GM18868 (cell line): ENCODE measurements at regions not wholly inside any gene's neighbourhood (a gene's known extent, or its start where the extent isn't known, plus 50 kb on each side); places are given as distances from the start of the nearest gene placed in this dataset.

Experiments
- ATAC-seq: cut with Tn5 transposase; IDR thresholded peaks from one replicate; pipeline ENCODE4 v1.9.1; 2021; ENCODE audit warnings: mild to moderate bottlenecking, moderate library complexity; ENCODE audit not compliant: unreplicated experiment

DNA sequence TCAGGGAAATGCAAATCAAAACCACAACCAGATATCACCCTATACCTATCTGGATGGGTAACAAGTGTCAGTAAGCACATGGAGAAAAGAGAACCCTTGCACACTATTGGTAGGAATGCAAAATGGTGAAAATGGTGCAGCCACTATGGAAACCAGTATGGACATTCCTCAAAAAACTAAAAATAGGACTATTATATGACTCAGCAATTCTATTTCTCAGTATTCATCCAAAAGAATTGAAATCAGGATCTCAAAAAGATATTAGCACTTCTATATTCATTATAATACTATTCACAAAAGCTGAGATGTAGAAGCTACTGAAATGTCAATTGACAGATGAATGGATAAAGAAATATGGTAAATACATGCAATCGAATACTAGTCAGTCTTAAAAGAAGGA lies 491.1 kb upstream of the MYT1L start:
- ATAC-seq, result no peak

DNA sequence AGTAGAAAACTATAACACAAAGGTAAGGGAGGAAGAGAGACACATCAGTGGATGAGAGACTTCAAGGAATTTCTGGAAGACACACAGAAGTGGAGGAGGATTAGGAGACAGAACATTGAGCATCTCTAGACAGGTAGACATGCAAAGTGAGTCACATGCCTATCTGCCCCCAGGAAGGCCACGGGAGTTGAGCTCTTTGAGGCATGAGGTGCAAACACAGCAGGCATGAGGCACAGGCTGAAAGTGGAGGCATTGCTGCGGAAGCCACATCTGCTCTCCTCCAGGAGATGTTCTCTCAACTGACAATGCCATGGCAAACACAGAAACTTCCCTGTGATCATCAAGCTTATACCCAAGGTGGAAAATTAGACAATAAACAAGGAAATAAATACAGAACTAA lies 481.6 kb upstream of the MYT1L start:
- ATAC-seq, result no peak

GRCh38 chr2:2812117-2812516 lies 481.0 kb upstream of the MYT1L start:
- ATAC-seq, result no peak

GRCh38 chr2:2810504-2810903 lies 479.4 kb upstream of the MYT1L start:
- ATAC-seq, result no peak

DNA sequence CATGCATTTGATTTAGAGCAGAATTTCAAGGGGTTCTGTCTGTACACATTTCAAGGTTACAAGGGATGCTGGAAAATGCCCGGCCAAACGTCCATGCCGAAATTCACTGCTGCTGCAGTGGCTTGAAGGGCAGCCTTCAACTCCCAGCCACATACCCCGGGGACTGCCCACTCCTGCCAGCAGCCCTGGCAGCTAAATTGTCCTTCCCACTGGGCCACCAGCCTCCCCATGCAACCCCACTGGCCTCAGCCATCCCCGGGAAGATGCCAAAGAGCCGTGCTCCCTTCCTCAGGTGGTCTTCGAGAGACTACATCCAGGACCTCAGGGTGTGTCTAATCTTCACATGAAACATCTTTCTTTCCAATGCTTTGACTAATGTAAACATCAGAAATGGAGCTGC lies 478.7 kb upstream of the MYT1L start:
- no peak for ATAC-seq

GRCh38 chr2:2808551-2809058 lies 477.5 kb upstream of the MYT1L start:
- ATAC-seq, result no peak

DNA sequence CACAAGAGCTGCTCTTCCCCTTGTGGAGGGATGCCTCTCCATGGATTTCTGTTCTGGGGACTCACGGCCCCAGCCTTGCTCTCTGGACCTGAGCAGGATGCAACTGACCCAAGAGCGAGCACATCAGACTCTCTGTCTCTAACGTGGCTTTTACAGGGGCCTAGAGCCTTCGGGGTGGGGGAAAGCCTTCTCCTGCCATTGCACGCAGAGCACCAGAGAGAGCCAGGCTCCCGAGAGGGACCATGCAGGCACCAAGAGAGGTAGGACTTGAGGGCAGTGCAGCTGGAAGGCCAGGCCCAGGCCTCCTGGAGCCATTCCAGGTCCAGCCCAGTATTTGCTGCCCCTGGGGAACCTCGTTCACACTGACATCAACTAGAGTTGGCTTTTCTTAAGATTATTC lies 475.6 kb upstream of the MYT1L start:
- ATAC-seq, result no peak

- no peak for ATAC-seq
Measured at GRCh38 chr2:2805263-2805662, 474.2 kb upstream of the MYT1L start.

DNA sequence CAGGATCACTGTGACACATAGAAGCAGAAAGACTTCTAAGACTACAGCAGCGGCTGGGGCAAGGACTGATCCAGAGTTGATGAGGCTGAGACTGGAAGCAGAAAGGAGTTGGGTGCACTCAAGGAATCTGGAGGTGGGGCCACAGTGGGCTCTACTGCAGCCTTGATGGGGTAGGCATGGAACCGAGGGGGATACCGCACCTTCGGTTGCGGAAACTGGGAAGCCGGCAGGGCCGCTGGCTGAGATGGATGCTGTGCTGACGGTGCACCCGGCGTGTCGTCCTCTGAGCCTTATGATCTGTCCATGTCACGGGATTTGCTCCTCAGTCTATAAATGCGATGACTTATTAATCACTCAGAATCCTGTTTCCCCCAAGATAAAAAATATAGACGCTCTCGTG lies 473.5 kb upstream of the MYT1L start:
- ATAC-seq, result no peak

DNA sequence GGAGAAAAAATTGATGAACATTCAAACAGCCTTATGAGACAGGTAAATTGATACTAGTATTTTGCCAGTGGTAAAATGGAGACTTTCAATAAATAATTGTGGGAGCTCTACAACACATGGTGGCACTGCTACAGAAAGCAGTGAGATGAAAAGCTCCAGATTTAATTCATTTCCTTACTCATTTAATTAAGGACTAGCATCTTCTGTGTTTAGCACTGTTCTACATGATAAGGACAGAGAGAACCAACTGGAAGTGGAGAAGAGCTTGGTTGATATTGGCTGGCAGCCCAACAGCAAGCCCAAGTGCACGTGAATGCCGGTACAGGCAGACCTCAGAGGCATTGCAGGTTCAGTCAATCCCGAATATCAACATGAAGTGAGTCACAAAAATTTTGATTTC lies 470.4 kb upstream of the MYT1L start:
- ATAC-seq, result no peak

- no peak for ATAC-seq
Measured at GRCh38 chr2:2800697-2801096, 469.6 kb upstream of the MYT1L start.

- ATAC-seq, result no peak
Measured at GRCh38 chr2:2800001-2800400, 468.9 kb upstream of the MYT1L start.

GRCh38 chr2:2799151-2799697 lies 468.1 kb upstream of the MYT1L start:
- ATAC-seq, result no peak

DNA sequence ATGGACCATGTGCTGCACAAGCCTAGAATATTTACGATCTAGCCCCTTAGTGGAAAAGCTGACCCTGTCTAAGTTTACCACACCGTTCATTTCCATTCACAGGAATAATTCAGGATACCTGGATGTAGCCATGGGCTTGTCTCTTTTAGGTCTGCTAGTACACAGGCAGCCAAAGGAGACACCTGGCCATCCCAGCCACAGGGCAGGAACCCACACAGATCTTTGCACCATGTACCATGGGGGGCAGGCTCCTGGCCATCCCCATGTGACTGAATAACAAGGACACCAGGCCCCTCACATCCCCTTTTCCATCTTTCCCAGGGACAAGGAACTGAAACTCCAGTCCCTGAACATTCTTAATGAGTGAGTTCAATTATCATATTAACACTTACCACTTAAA lies 467.3 kb upstream of the MYT1L start:
- no peak for ATAC-seq

DNA sequence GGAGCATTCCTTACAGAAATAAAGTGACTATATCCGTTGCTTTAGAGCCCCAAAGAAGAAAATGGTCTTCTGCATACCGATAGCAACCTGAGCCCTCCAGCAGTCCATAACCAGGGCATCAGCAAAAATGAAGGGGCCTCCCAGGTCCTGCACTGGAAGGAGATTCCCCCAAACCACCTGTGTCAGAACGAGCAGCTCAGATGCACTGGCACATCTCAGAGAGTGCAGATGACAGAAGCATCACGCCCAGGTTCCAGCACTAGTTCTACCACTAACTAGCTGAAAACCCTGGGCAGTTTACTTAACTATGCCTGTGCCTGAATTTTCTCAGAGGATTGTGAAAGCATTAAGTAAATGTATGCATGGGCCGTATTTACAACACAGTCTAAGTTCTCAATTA lies 466.7 kb upstream of the MYT1L start:
- ATAC-seq, result no peak

DNA sequence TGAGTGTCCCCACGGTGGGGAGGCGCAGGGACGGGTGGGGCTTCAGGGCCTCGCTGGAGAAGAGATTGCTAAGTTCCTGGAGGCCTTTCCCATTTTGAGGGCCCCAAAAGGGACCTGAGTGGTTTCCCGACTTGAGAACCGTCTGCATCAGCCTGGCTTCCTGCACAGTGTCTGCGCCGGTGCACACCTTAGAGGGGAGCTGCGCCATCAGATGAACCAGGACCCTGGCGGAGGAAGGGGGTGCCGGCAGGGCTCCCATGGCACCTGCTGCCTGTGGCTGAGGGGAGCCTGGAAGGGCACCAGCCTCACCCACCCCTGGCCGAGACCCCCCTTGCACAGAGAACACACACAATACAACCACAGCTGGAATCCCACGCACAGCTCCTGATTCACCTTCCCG lies 465.1 kb upstream of the MYT1L start:
- ATAC-seq, result no peak

- ATAC-seq, result no peak
Measured at GRCh38 chr2:2795438-2796091, 464.5 kb upstream of the MYT1L start.

- ATAC-seq, result no peak
Measured at GRCh38 chr2:2793925-2794560, 463.0 kb upstream of the MYT1L start.

GRCh38 chr2:2793514-2793913 lies 462.4 kb upstream of the MYT1L start:
- no peak for ATAC-seq

- no peak for ATAC-seq
Measured at GRCh38 chr2:2791606-2792005, 460.5 kb upstream of the MYT1L start.

DNA sequence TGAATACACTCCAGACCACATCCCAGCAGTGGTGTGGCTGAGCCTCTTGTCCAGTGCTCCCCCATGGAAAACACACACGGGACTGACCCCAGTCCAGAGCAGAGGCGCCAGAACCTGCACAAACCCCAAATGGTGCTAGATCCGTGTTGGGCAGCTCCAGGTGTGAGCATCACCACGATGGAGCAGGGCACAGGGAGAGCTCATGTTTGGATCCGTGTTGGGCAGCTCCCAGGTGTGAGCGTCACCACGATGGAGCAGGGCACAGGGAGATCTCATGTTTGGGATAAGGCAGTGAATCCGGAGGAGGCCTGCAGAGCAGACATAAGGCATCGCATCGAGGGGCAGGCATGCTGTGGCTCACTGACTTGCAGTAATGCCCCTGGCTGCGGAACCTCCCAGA lies 460.0 kb upstream of the MYT1L start:
- ATAC-seq, result no peak

DNA sequence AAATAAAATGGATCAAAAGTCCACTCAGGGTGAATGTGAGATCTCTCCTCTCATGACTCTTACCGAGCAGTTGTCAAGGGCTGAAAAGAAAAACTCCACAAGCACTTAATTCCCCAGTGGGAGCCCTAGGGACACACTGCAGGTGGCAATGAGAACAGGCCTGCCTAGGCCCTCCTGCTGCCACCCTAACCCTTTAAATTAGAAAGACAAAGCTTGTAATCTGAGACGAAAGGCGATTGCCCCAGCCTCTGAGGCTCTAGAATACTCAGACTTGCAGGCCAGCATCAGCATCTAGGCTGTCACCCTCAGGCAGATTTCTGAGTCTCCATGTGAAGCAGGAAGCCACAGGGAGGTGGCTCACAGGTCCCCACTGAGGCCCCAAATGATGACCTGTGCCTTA lies 457.0 kb upstream of the MYT1L start:
- ATAC-seq, result no peak
